Suprapubic skin (tissue), 4 donors: ENCODE measurements at regions not wholly inside any gene's neighbourhood (a gene's known extent, or its start where the extent isn't known, plus 50 kb on each side); places are given as distances from the start of the nearest gene placed in this dataset.
"Not testable (repeated sequence)": the region's sequence is repeated elsewhere in the genome, so short reads cannot be mapped to it uniquely, and the experiment has no call there.

Experiments
- CTCF ChIP-seq, 2 donors: fragments of 200-600 bp in 1 of 2; fragments of 450-650 bp in 1 of 2; sonication (generic) in 1 of 2; IDR thresholded peaks; one replicate each; pipeline ENCODE4 v1.5.1; 2016 to 2019; ENCODE audit warnings: antibody characterized with exemption in 2 of 2, mild to moderate bottlenecking in 1 of 2, moderate library complexity in 1 of 2
- POLR2A ChIP-seq, 2 donors: fragments of 450-650 bp; IDR thresholded peaks; one replicate each; pipeline ENCODE4 v1.6.1; 2017; ENCODE audit warnings: antibody characterized with exemption in 2 of 2, mild to moderate bottlenecking in 2 of 2, moderate library complexity in 2 of 2
- POLR2AphosphoS5 ChIP-seq, 3 donors: sonication (generic); formaldehyde crosslinking; IDR thresholded peaks; one replicate each; pipeline ENCODE4 v1.6.1; 2017; ENCODE audit warnings: antibody characterized with exemption in 3 of 3

- not testable (repeated sequence) for TF ChIP-seq CTCF, POLR2A, POLR2AphosphoS5 (IDR thresholded peaks at IDR 0.05)
These were observed 144.9 kb upstream of the ZNF469 start for GRCh38 chr16:88237761-88238415.
